Lung (tissue), 11 donors: ENCODE measurements at regions not wholly inside any gene's neighbourhood (a gene's known extent, or its start where the extent isn't known, plus 50 kb on each side); places are given as distances from the start of the nearest gene placed in this dataset.

Source experiments
- ATAC-seq: fragments of 200-7000 bp; cut with Tn5 transposase; one replicate; pipeline ENCODE4 v1.9.1; 2020; ENCODE audit warnings: moderate number of reproducible peaks; ENCODE audit not compliant: insufficient read depth, low FRiP score
- DNase-seq, 3 donors: peaks; one replicate each; pipeline ENCODE4 v3.0.0-alpha.2; 2013 to 2017
- H3K27ac ChIP-seq, 2 donors: one replicate each; pipeline ENCODE4 v1.5.1; 2013; ENCODE audit warnings: mild to moderate bottlenecking in 2 of 2, moderate library complexity in 2 of 2, control low read depth in 1 of 2, inconsistent platforms in 1 of 2, low read depth in 1 of 2, low read length in 1 of 2
- H3K27me3 ChIP-seq, 3 donors: one replicate each; pipeline ENCODE4 v1.5.1; 2013; ENCODE audit warnings: low read length in 2 of 3; ENCODE audit not compliant: control insufficient read depth in 3 of 3, insufficient read depth in 3 of 3
- H3K36me3 ChIP-seq, 4 donors: one replicate each; pipeline ENCODE4 v1.5.1; 2013; ENCODE audit warnings: low read length in 4 of 4, mild to moderate bottlenecking in 1 of 4, moderate library complexity in 1 of 4; ENCODE audit not compliant: control insufficient read depth in 4 of 4, insufficient read depth in 4 of 4
- H3K4me1 ChIP-seq, 5 donors: one replicate each; pipeline ENCODE4 v1.5.1; 2013; ENCODE audit warnings: low read length in 5 of 5, mild to moderate bottlenecking in 2 of 5, moderate library complexity in 1 of 5; ENCODE audit not compliant: control insufficient read depth in 5 of 5, insufficient read depth in 5 of 5
- H3K4me3 ChIP-seq: one replicate; pipeline ENCODE4 v1.5.1; 2013; ENCODE audit warnings: mild to moderate bottlenecking, control low read depth, moderate library complexity
- H3K9ac ChIP-seq, 2 donors: one replicate each; pipeline ENCODE4 v1.5.1; 2013; ENCODE audit warnings: low read length in 2 of 2, control low read depth in 1 of 2; ENCODE audit not compliant: insufficient read depth in 1 of 2
- H3K9me3 ChIP-seq, 4 donors: one replicate each; pipeline ENCODE4 v1.5.1; 2013; ENCODE audit warnings: low read length in 3 of 4, mild to moderate bottlenecking in 1 of 4, moderate library complexity in 1 of 4; ENCODE audit not compliant: control insufficient read depth in 4 of 4, insufficient read depth in 3 of 4
- WGBS, 2 donors: extraction: QIAGEN DNeasy Blood & Tissue Kit; methylation state at CpG; one replicate each; pipeline ENCODE4 v1.1.7; 2013; 5-methylcytosine and 5-hydroxymethylcytosine counted together
- TF ChIP-seq, protein P1 (sequence below): IDR thresholded peaks from 2 replicates; pipeline ENCODE4 v1.5.1; 2012; ENCODE audit warnings: mild to moderate bottlenecking; ENCODE audit errors: control extremely low read depth, extremely low read depth
- donor health status: control.
- donor health status: control.
- donor health status: Bipolar disorder and iron deficiency.
- donor health status: healthy.
- donor health status: DM: yes; HTN: yes; CAD: no.

GRCh38 chr9:85487872-85488271 lies 253.9 kb downstream of the AGTPBP1 start:
- ATAC-seq (no peak), DNase-seq (no peak)
- Histone ChIP-seq H3K36me3 (no peaks in the 10 kb centered on the region), H3K9me3 (no peaks in the 10 kb centered on the region), H3K9ac (no peak overlapping the region), H3K4me1 (no peaks in the 10 kb centered on the region), H3K27me3 (peaks cover 0 to 3% (median 0%) of the 10 kb centered on the region in 3 donors), H3K27ac (no peak overlapping the region), H3K4me3 (no peak overlapping the region)
- TF ChIP-seq, protein P1, sequence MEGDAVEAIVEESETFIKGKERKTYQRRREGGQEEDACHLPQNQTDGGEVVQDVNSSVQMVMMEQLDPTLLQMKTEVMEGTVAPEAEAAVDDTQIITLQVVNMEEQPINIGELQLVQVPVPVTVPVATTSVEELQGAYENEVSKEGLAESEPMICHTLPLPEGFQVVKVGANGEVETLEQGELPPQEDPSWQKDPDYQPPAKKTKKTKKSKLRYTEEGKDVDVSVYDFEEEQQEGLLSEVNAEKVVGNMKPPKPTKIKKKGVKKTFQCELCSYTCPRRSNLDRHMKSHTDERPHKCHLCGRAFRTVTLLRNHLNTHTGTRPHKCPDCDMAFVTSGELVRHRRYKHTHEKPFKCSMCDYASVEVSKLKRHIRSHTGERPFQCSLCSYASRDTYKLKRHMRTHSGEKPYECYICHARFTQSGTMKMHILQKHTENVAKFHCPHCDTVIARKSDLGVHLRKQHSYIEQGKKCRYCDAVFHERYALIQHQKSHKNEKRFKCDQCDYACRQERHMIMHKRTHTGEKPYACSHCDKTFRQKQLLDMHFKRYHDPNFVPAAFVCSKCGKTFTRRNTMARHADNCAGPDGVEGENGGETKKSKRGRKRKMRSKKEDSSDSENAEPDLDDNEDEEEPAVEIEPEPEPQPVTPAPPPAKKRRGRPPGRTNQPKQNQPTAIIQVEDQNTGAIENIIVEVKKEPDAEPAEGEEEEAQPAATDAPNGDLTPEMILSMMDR = no peak
- 93 to 97% methylated on average over 5 of the region's 5 CpGs for WGBS, 2 donors

- Histone ChIP-seq H3K36me3 (no peaks in the 10 kb centered on the region), H3K27me3 (peaks cover 2 to 6% (median 3%) of the 10 kb centered on the region in 3 donors), H3K27ac (no peak overlapping the region), H3K9ac (no peak overlapping the region), H3K4me1 (no peaks in the 10 kb centered on the region), H3K9me3 (no peaks in the 10 kb centered on the region), H3K4me3 (no peak overlapping the region)
- ATAC-seq = no peak
- WGBS, 2 donors = 93 to 96% methylated on average over 2 of the region's 2 CpGs
- TF ChIP-seq, protein P1 = no peak
- no peak for DNase-seq
These were observed 257.5 kb downstream of the AGTPBP1 start for GRCh38 chr9:85484235-85484634.

DNA sequence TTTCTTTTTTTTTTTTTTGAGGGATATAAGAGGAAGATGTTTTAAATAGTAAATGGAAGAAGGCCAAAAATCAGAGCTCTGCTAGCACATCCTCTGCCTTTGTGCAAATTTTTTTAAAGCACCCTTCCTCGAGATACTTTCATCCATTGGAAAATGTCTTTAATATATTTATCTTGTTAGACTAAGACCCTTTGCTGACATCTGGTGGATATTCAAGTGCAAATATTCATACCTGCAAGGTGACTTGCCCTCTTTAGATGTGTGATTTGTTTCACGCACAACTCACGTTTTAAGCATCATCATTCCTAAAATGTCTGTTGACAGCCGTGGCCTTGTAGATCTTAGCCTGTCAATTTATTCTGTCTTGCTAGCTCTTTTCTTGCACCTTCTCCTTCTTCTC lies 258.5 kb downstream of the AGTPBP1 start:
- DNase-seq (peak in 1 of 3 donors; percentile 13), ATAC-seq (no peak)
- H3K4me3 ChIP-seq = no peak overlapping the region
- no peaks in the 10 kb centered on the region for H3K4me1 ChIP-seq
- no peaks in the 10 kb centered on the region for H3K36me3 ChIP-seq
- TF ChIP-seq, protein P1 = no peak
- WGBS, 2 donors = 73 to 85% methylated on average over 4 of the region's 4 CpGs
- H3K27ac ChIP-seq = no peak overlapping the region
- peaks cover 2 to 6% (median 3%) of the 10 kb centered on the region in 3 donors for H3K27me3 ChIP-seq
- H3K9me3 ChIP-seq = no peaks in the 10 kb centered on the region
- H3K9ac ChIP-seq = no peak overlapping the region

DNA sequence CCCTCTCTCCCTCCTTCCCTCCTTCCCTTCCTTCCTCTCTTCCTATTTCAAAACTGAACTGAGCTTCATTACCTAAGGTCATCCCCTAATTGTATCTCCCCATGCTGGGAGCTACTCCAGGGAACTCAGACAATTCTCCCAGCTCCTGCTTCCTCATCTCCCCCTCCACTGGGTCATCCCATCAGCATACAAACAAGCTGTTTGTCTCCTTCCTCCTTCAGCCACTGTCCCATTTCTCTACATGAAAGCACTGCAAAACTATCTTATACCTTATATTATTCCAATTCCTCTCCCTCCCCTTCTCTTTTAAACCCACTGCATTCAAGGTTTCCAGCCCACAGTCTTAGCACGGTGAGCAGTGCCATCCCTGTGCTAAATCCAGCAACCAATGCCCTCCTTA lies 262.4 kb downstream of the AGTPBP1 start:
- Histone ChIP-seq H3K27me3 (peaks cover 2 to 3% (median 2%) of the 10 kb centered on the region in 3 donors), H3K9me3 (peaks cover 0 to 6% (median 2%) of the 10 kb centered on the region in 4 donors), H3K27ac (no peak overlapping the region), H3K4me3 (no peak overlapping the region), H3K4me1 (no peaks in the 10 kb centered on the region), H3K36me3 (no peaks in the 10 kb centered on the region), H3K9ac (no peak overlapping the region)
- 90 to 93% methylated on average over 1 of the region's 1 CpG for WGBS, 2 donors
- TF ChIP-seq, protein P1 = no peak
- ATAC-seq (no peak), DNase-seq (no peak)
